ENCODE measurements at regions not wholly inside any gene's neighbourhood (a gene's known extent, or its start where the extent isn't known, plus 50 kb on each side); places are given as distances from the start of the nearest gene placed in this dataset.

- Histone ChIP-seq H3F3A (ENCODE audit: insufficient read depth, low read length) (no peaks in the 10 kb centered on the region), H3K9ac (ENCODE audit: low read length) (no peak overlapping the region), H3K4me3 (ENCODE audit: low read length) (no peak overlapping the region), H3K4me1 (ENCODE audit: low read length) (no peaks in the 10 kb centered on the region), H3K36me3 (replicated peaks; ENCODE audit: insufficient read depth, low read length) (no peaks in the 10 kb centered on the region), H4K20me1 (ENCODE audit: insufficient read depth, low read length) (no peaks in the 10 kb centered on the region), H3K9me3 (replicated peaks; ENCODE audit: insufficient read depth, low read length) (no peaks in the 10 kb centered on the region), H3K27me3 (replicated peaks; ENCODE audit: insufficient read depth, low read length) (peaks cover 69% of the 10 kb centered on the region), H3K79me2 (ENCODE audit: low read length) (no peaks in the 10 kb centered on the region), H3K4me2 (ENCODE audit: low read depth, low read length) (no peak overlapping the region), H2AFZ (ENCODE audit: low read length) (no peak overlapping the region), H3K9me2 (replicated peaks; ENCODE audit: insufficient read depth, low read length) (no peaks in the 10 kb centered on the region), H3K27ac (ENCODE audit: low read length) (no peak overlapping the region)
- TF ChIP-seq CTCF (IDR thresholded peaks at IDR 0.05; ENCODE audit: low read length) = no peak
- TF ChIP-seq EZH2 (optimal IDR thresholded peaks at IDR 0.05; ENCODE audit: low read depth, low read length) = no peak
- TF ChIP-seq EZH2phosphoT487 (IDR thresholded peaks at IDR 0.05; ENCODE audit: low read length) = no peak
- DNase-seq = no peak
Measured at GRCh38 chr22:27152033-27152432, 494.6 kb downstream of the MIAT start.

- no peak overlapping the region for H2AFZ ChIP-seq (ENCODE audit: low read length)
- H3K4me3 ChIP-seq (ENCODE audit: low read length) = no peak overlapping the region
- TF ChIP-seq EZH2 (optimal IDR thresholded peaks at IDR 0.05; ENCODE audit: low read depth, low read length) (no peak), CTCF (IDR thresholded peaks at IDR 0.05; ENCODE audit: low read length) (no peak), EZH2phosphoT487 (IDR thresholded peaks at IDR 0.05; ENCODE audit: low read length) (no peak)
- no peak for DNase-seq
- H3K4me2 ChIP-seq (ENCODE audit: low read depth, low read length) = no peak overlapping the region
- no peaks in the 10 kb centered on the region for H3K79me2 ChIP-seq (ENCODE audit: low read length)
- no peaks in the 10 kb centered on the region for H3F3A ChIP-seq (ENCODE audit: insufficient read depth, low read length)
- peaks cover 67% of the 10 kb centered on the region for H3K27me3 ChIP-seq (replicated peaks; ENCODE audit: insufficient read depth, low read length)
- no peak overlapping the region for H3K9ac ChIP-seq (ENCODE audit: low read length)
- no peaks in the 10 kb centered on the region for H3K9me3 ChIP-seq (replicated peaks; ENCODE audit: insufficient read depth, low read length)
- H3K4me1 ChIP-seq (ENCODE audit: low read length) = no peaks in the 10 kb centered on the region
- H3K27ac ChIP-seq (ENCODE audit: low read length) = no peak overlapping the region
- H3K9me2 ChIP-seq (replicated peaks; ENCODE audit: insufficient read depth, low read length) = no peaks in the 10 kb centered on the region
- H4K20me1 ChIP-seq (ENCODE audit: insufficient read depth, low read length) = no peaks in the 10 kb centered on the region
- H3K36me3 ChIP-seq (replicated peaks; ENCODE audit: insufficient read depth, low read length) = no peaks in the 10 kb centered on the region
Measured at GRCh38 chr22:27152883-27153282, 495.5 kb downstream of the MIAT start.

- Histone ChIP-seq H4K20me1 (ENCODE audit: insufficient read depth, low read length) (no peaks in the 10 kb centered on the region), H3K27me3 (replicated peaks; ENCODE audit: insufficient read depth, low read length) (peaks cover 70% of the 10 kb centered on the region), H3K4me3 (ENCODE audit: low read length) (no peak overlapping the region), H2AFZ (ENCODE audit: low read length) (no peak overlapping the region), H3K4me2 (ENCODE audit: low read depth, low read length) (no peak overlapping the region), H3K36me3 (replicated peaks; ENCODE audit: insufficient read depth, low read length) (no peaks in the 10 kb centered on the region), H3K79me2 (ENCODE audit: low read length) (no peaks in the 10 kb centered on the region), H3K9me3 (replicated peaks; ENCODE audit: insufficient read depth, low read length) (no peaks in the 10 kb centered on the region), H3K9ac (ENCODE audit: low read length) (no peak overlapping the region), H3K4me1 (ENCODE audit: low read length) (no peaks in the 10 kb centered on the region), H3K27ac (ENCODE audit: low read length) (no peak overlapping the region), H3K9me2 (replicated peaks; ENCODE audit: insufficient read depth, low read length) (no peaks in the 10 kb centered on the region), H3F3A (ENCODE audit: insufficient read depth, low read length) (no peaks in the 10 kb centered on the region)
- no peak for DNase-seq
- TF ChIP-seq EZH2phosphoT487 (IDR thresholded peaks at IDR 0.05; ENCODE audit: low read length) = no peak
- TF ChIP-seq EZH2 (optimal IDR thresholded peaks at IDR 0.05; ENCODE audit: low read depth, low read length) = no peak
- no peak for TF ChIP-seq CTCF (IDR thresholded peaks at IDR 0.05; ENCODE audit: low read length)
Measured at GRCh38 chr22:27153386-27153785, 496.0 kb downstream of the MIAT start.

All from MM.1S (cell line).